ENCODE measurements at regions not wholly inside any gene's neighbourhood (a gene's known extent, or its start where the extent isn't known, plus 50 kb on each side); places are given as distances from the start of the nearest gene placed in this dataset.

DNA sequence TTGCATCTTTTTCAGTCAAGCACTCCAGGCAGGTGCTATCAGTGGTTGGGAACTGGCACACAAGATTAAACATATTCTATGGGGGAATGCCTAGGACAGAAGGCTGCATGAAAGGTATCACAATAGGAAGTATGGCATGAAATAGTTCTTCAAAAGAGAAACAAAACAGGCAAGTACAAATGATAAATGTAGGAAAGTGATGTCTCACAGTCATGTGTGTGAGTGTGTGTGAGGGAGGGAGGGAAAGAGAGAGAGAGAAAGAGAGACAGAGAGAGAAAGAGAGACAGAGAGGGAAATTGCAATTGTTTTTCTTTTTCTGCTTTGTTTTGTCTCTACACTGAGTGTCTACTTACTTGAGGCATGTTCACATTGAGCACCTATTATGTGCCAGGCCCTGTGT, 456.3 kb downstream of the MIAT start:
- FAIRE-seq: no peak

DNA sequence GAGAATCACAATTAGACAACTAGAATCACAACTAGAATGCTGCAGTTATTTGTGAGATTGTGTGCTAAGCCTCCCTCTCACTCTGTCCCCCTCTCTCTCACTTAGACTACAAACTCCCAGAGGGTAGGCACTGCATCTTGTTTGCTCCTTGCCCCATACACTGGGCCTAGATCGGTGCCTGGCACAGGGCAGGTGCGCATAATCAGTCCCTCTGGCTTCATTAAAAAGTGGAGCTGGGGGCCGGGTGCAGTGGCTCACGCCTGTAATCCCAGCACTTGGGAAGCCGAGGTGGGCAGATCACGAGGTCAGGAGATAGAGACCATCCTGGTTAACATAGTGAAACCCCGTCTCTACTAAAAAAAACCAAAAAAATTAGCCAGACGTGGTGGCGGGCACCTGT, 456.8 kb downstream of the MIAT start:
- TF ChIP-seq, protein P1, sequence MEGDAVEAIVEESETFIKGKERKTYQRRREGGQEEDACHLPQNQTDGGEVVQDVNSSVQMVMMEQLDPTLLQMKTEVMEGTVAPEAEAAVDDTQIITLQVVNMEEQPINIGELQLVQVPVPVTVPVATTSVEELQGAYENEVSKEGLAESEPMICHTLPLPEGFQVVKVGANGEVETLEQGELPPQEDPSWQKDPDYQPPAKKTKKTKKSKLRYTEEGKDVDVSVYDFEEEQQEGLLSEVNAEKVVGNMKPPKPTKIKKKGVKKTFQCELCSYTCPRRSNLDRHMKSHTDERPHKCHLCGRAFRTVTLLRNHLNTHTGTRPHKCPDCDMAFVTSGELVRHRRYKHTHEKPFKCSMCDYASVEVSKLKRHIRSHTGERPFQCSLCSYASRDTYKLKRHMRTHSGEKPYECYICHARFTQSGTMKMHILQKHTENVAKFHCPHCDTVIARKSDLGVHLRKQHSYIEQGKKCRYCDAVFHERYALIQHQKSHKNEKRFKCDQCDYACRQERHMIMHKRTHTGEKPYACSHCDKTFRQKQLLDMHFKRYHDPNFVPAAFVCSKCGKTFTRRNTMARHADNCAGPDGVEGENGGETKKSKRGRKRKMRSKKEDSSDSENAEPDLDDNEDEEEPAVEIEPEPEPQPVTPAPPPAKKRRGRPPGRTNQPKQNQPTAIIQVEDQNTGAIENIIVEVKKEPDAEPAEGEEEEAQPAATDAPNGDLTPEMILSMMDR (IDR thresholded peaks at IDR 0.05; ENCODE audit: borderline replicate concordance, extremely low read depth, insufficient read depth): no peak
- H3K36me3 ChIP-seq (ENCODE audit: control insufficient read depth in 2 of 3, insufficient read depth in 3 of 3, low read length in 3 of 3): no peaks in the 10 kb centered on the region
- no peak for FAIRE-seq

More for the DNA sequence above, 456.3 kb downstream of the MIAT start:
- H3K36me3 ChIP-seq (ENCODE audit: control insufficient read depth in 2 of 3, insufficient read depth in 3 of 3, low read length in 3 of 3): no peaks in the 10 kb centered on the region
- peaks cover 0 to 4% (median 0%) of the 10 kb centered on the region in 3 donors for H3K4me1 ChIP-seq (ENCODE audit: control insufficient read depth in 2 of 3, insufficient read depth in 2 of 3, low read depth in 1 of 3, low read length in 3 of 3)
- no peaks in the 10 kb centered on the region for H3K27me3 ChIP-seq (ENCODE audit: control insufficient read depth, insufficient read depth, low read length)
- DNase-seq: no peak
- H3K9me3 ChIP-seq (ENCODE audit: control insufficient read depth in 2 of 3, insufficient read depth in 1 of 3, low read length in 3 of 3): no peaks in the 10 kb centered on the region
- H3K4me3 ChIP-seq (ENCODE audit: low read length in 3 of 3): no peak overlapping the region
- H3K9ac ChIP-seq (ENCODE audit: low read length in 3 of 3): no peak overlapping the region
- no peak overlapping the region for H3K27ac ChIP-seq (ENCODE audit: low read depth in 2 of 2, low read length in 2 of 2)
- intact Hi-C loops (cut with DNase I): no loop called here
- TF ChIP-seq, protein P1 (IDR thresholded peaks at IDR 0.05; ENCODE audit: borderline replicate concordance, extremely low read depth, insufficient read depth): no peak

DNA sequence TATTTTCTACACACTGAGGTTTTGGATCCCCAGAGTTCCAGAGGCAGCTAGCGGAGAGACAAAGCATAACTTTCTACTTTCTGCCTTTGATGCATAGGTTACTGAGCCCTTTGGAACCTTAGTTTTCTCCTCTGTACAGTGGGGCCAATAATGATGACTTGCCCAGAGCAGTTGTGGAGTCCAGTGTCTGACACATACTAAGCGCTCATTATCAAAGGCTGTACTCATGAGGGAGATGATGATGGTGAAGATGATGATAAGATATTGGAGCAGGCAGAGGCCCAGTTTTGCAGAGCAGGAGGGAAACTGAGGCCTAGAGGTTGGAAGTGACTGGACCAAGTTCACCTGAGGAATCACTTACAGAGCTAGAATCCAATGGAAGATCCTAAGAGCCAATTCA, 458.0 kb downstream of the MIAT start:
- no peaks in the 10 kb centered on the region for H3K4me1 ChIP-seq (ENCODE audit: control insufficient read depth in 2 of 3, insufficient read depth in 2 of 3, low read depth in 1 of 3, low read length in 3 of 3)
- TF ChIP-seq, protein P1 (IDR thresholded peaks at IDR 0.05; ENCODE audit: borderline replicate concordance, extremely low read depth, insufficient read depth): no peak
- H3K9me3 ChIP-seq (ENCODE audit: control insufficient read depth in 2 of 3, insufficient read depth in 1 of 3, low read length in 3 of 3): peaks cover 0 to 2% (median 0%) of the 10 kb centered on the region in 3 donors
- intact Hi-C loops (cut with DNase I): no loop called here
- no peaks in the 10 kb centered on the region for H3K36me3 ChIP-seq (ENCODE audit: control insufficient read depth in 2 of 3, insufficient read depth in 3 of 3, low read length in 3 of 3)
- H3K27me3 ChIP-seq (ENCODE audit: control insufficient read depth, insufficient read depth, low read length): no peaks in the 10 kb centered on the region
- DNase-seq (no peak), FAIRE-seq (no peak)
- no peak overlapping the region for H3K4me3 ChIP-seq (ENCODE audit: low read length in 3 of 3)
- H3K27ac ChIP-seq (ENCODE audit: low read depth in 2 of 2, low read length in 2 of 2): no peak overlapping the region
- no peak overlapping the region for H3K9ac ChIP-seq (ENCODE audit: low read length in 3 of 3)

More for the DNA sequence above, 456.8 kb downstream of the MIAT start:
- H3K4me3 ChIP-seq (ENCODE audit: low read length in 3 of 3): no peak overlapping the region
- no peak for DNase-seq
- H3K4me1 ChIP-seq (ENCODE audit: control insufficient read depth in 2 of 3, insufficient read depth in 2 of 3, low read depth in 1 of 3, low read length in 3 of 3): no peaks in the 10 kb centered on the region
- H3K27ac ChIP-seq (ENCODE audit: low read depth in 2 of 2, low read length in 2 of 2): no peak overlapping the region
- intact Hi-C loops (cut with DNase I): no loop called here
- H3K27me3 ChIP-seq (ENCODE audit: control insufficient read depth, insufficient read depth, low read length): no peaks in the 10 kb centered on the region
- no peak overlapping the region for H3K9ac ChIP-seq (ENCODE audit: low read length in 3 of 3)
- H3K9me3 ChIP-seq (ENCODE audit: control insufficient read depth in 2 of 3, insufficient read depth in 1 of 3, low read length in 3 of 3): no peaks in the 10 kb centered on the region

DNA sequence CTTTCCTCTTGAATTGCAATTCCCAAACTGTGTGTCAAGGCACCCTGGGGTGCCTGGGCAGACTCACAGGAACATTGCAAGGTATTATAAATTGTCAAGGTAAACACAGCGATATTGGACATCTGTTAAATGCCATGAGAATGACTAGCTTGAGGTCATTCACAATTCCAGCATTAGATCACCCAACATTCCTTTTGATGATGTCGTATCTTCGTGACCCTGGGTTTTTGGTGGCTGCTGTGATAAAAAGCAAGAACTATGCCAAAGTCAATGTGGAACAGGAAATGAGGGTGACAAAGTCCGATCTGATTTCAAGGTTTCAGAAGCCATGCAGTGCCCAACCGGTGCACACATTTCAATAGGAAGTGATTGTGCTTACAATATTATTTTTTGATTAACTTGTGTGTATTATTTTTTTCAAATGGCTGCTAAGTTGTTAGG, 458.4 kb downstream of the MIAT start:
- H3K9ac ChIP-seq (ENCODE audit: low read length in 3 of 3): no peak overlapping the region
- TF ChIP-seq, protein P1 (IDR thresholded peaks at IDR 0.05; ENCODE audit: borderline replicate concordance, extremely low read depth, insufficient read depth): no peak
- DNase-seq (no peak), FAIRE-seq (no peak)
- no peaks in the 10 kb centered on the region for H3K36me3 ChIP-seq (ENCODE audit: control insufficient read depth in 2 of 3, insufficient read depth in 3 of 3, low read length in 3 of 3)
- no peaks in the 10 kb centered on the region for H3K27me3 ChIP-seq (ENCODE audit: control insufficient read depth, insufficient read depth, low read length)
- peaks cover 0 to 4% (median 0%) of the 10 kb centered on the region in 3 donors for H3K9me3 ChIP-seq (ENCODE audit: control insufficient read depth in 2 of 3, insufficient read depth in 1 of 3, low read length in 3 of 3)
- intact Hi-C loops (cut with DNase I): no loop called here
- no peaks in the 10 kb centered on the region for H3K4me1 ChIP-seq (ENCODE audit: control insufficient read depth in 2 of 3, insufficient read depth in 2 of 3, low read depth in 1 of 3, low read length in 3 of 3)
- no peak overlapping the region for H3K27ac ChIP-seq (ENCODE audit: low read depth in 2 of 2, low read length in 2 of 2)
- H3K4me3 ChIP-seq (ENCODE audit: low read length in 3 of 3): no peak overlapping the region

All from kidney (tissue), 13 donors.